H1 (cell line): ENCODE measurements at regions not wholly inside any gene's neighbourhood (a gene's known extent, or its start where the extent isn't known, plus 50 kb on each side); places are given as distances from the start of the nearest gene placed in this dataset.

Source experiments
- CTCF ChIA-PET: fragments of 300-600 bp; sonication (Branson Sonifier 250); formaldehyde crosslinking; loops from one replicate; lab custom pipeline; 2021; ENCODE audit not compliant: partially characterized antibody; lab: Charles Lee
- POLR2A ChIA-PET: fragments of 300-600 bp; sonication (Branson Sonifier 250); formaldehyde crosslinking; loops from one replicate; lab custom pipeline; 2021; ENCODE audit warnings: inconsistent platforms; ENCODE audit not compliant: partially characterized antibody; lab: Charles Lee
- DNase-seq, 2 experiments: peaks; one replicate each; pipeline versions ENCODE4 v3.0.0 to v3.0.0-alpha.2; 2010 to 2022; ENCODE audit warnings: low spot score in 2 of 2, low read depth in 1 of 2, mixed read lengths in 1 of 2
- FAIRE-seq: peaks from 2 replicates; lab custom pipeline; 2011; peaks lifted over from hg19 to GRCh38; lab: Jason Lieb, UNC
- H2AFZ ChIP-seq: 2 replicates; pipeline ENCODE4 v1.8.1; 2012; ENCODE audit warnings: low read length, inconsistent platforms
- H2AK5ac ChIP-seq: 2 replicates; pipeline ENCODE4 v1.6.1; 2013; ENCODE audit warnings: low read depth, low read length
- H2BK120ac ChIP-seq: replicated peaks from 2 replicates; pipeline ENCODE3; 2013; ENCODE audit warnings: low read depth, low read length, inconsistent platforms
- H2BK12ac ChIP-seq: 2 replicates; pipeline ENCODE4 v1.6.1; 2013; ENCODE audit warnings: low read depth, low read length
- H2BK15ac ChIP-seq: 2 replicates; pipeline ENCODE4 v1.6.1; 2013; ENCODE audit warnings: low read length
- H2BK20ac ChIP-seq: 2 replicates; pipeline ENCODE4 v1.6.1; 2013; ENCODE audit warnings: low read length
- H2BK5ac ChIP-seq: 2 replicates; pipeline ENCODE4 v1.6.1; 2013; ENCODE audit warnings: low read depth, low read length
- H3K14ac ChIP-seq: 2 replicates; pipeline ENCODE4 v1.6.1; 2013; ENCODE audit warnings: inconsistent platforms; ENCODE audit not compliant: insufficient read length
- H3K18ac ChIP-seq: 2 replicates; pipeline ENCODE4 v1.6.1; 2013; ENCODE audit warnings: low read length; ENCODE audit errors: extremely low read depth
- H3K23ac ChIP-seq: 2 replicates; pipeline ENCODE4 v1.6.1; 2013; ENCODE audit warnings: inconsistent platforms; ENCODE audit not compliant: insufficient read length
- H3K23me2 ChIP-seq: 2 replicates; pipeline ENCODE4 v1.6.1; 2013; ENCODE audit warnings: low read depth, low read length
- H3K27ac ChIP-seq: 2 replicates; pipeline ENCODE4 v1.6.1; 2011; ENCODE audit warnings: low read depth, low read length, inconsistent platforms
- H3K27me3 ChIP-seq, 4 experiments: replicated peaks in 1 of 4; 1 replicate in 1 of 4; 2 replicates in 3 of 4; pipeline versions ENCODE4 v1.6.1 to v1.8.1; 2011 to 2013; ENCODE audit warnings: low read length in 3 of 4, mild to moderate bottlenecking in 3 of 4, inconsistent platforms in 2 of 4, mixed read lengths in 2 of 4, moderate library complexity in 1 of 4; ENCODE audit not compliant: control insufficient read depth in 3 of 4, insufficient read depth in 3 of 4; ENCODE audit errors: extremely low read depth in 1 of 4
- H3K36me3 ChIP-seq, 4 experiments: 2 replicates each; pipeline versions ENCODE4 v1.6.1 to v1.8.1; 2011 to 2013; ENCODE audit warnings: mild to moderate bottlenecking in 4 of 4, low read length in 3 of 4, moderate library complexity in 2 of 4, control low read depth in 1 of 4, inconsistent platforms in 1 of 4; ENCODE audit not compliant: insufficient read depth in 4 of 4, control insufficient read depth in 2 of 4
- H3K4ac ChIP-seq: replicated peaks from 2 replicates; pipeline ENCODE3; 2013; ENCODE audit warnings: low read length, low read depth, mixed read lengths, inconsistent platforms; ENCODE audit not compliant: insufficient read length
- H3K4me1 ChIP-seq, 4 experiments: replicated peaks in 1 of 4; 1 replicate in 1 of 4; 2 replicates in 3 of 4; pipeline versions ENCODE4 v1.6.1 to v1.8.1; 2011 to 2013; ENCODE audit warnings: low read length in 3 of 4, inconsistent platforms in 2 of 4, mixed read lengths in 1 of 4; ENCODE audit not compliant: insufficient read depth in 4 of 4, control insufficient read depth in 3 of 4
- H3K4me2 ChIP-seq, 2 experiments: 2 replicates each; pipeline versions ENCODE4 v1.6.1 to v1.8.1; 2011 to 2013; ENCODE audit warnings: low read depth in 2 of 2, low read length in 2 of 2, control low read depth in 1 of 2, inconsistent platforms in 1 of 2, mild to moderate bottlenecking in 1 of 2; ENCODE audit not compliant: insufficient read depth in 1 of 2
- H3K4me3 ChIP-seq, 4 experiments: fragments of 200-600, 300-600 bp in 1 of 4; sonication (generic), shearing (Covaris generic), sonication (Bioruptor Twin) in 1 of 4; 2 replicates each; pipeline versions ENCODE4 v1.5.1 to v1.8.1; 2011 to 2016; ENCODE audit warnings: low read length in 4 of 4, low read depth in 3 of 4, control low read depth in 2 of 4, inconsistent platforms in 2 of 4, mild to moderate bottlenecking in 2 of 4, mixed read lengths in 1 of 4, moderate library complexity in 1 of 4; ENCODE audit not compliant: insufficient read depth in 2 of 4; ENCODE audit errors: extremely low read depth in 1 of 4
- H3K56ac ChIP-seq: replicated peaks from 2 replicates; pipeline ENCODE3; 2013; ENCODE audit warnings: low read depth, mild to moderate bottlenecking, mixed read lengths, low read length, inconsistent platforms; ENCODE audit not compliant: insufficient read length
- H3K79me1 ChIP-seq: 2 replicates; pipeline ENCODE4 v1.6.1; 2013; ENCODE audit warnings: low read depth, low read length, control low read depth
- H3K79me2 ChIP-seq, 2 experiments: 2 replicates each; pipeline versions ENCODE4 v1.6.1 to v1.8.1; 2012 to 2013; ENCODE audit warnings: low read length in 2 of 2, mild to moderate bottlenecking in 2 of 2, inconsistent platforms in 1 of 2; ENCODE audit not compliant: insufficient read depth in 2 of 2, control insufficient read depth in 1 of 2
- H3K9ac ChIP-seq, 4 experiments: replicated peaks in 1 of 4; 1 replicate in 1 of 4; 2 replicates in 3 of 4; pipeline versions ENCODE4 v1.6.1 to v1.8.1; 2011 to 2013; ENCODE audit warnings: low read depth in 3 of 4, low read length in 3 of 4, control low read depth in 2 of 4, mild to moderate bottlenecking in 2 of 4, moderate library complexity in 2 of 4, inconsistent platforms in 1 of 4; ENCODE audit errors: extremely low read depth in 1 of 4
- H3K9me3 ChIP-seq, 2 experiments: 2 replicates each; pipeline versions ENCODE4 v1.6.1 to v1.8.1; 2012 to 2013; ENCODE audit warnings: mild to moderate bottlenecking in 2 of 2, moderate library complexity in 2 of 2, control low read depth in 1 of 2, inconsistent platforms in 1 of 2, low read depth in 1 of 2, low read length in 1 of 2, mixed read lengths in 1 of 2; ENCODE audit not compliant: insufficient read depth in 2 of 2
- H4K20me1 ChIP-seq, 2 experiments: replicated peaks in 1 of 2; 2 replicates each; pipeline versions ENCODE3 to v1.8.1; 2011 to 2013; ENCODE audit warnings: inconsistent platforms in 2 of 2, low read length in 2 of 2, mild to moderate bottlenecking in 1 of 2; ENCODE audit not compliant: insufficient read depth in 2 of 2, control insufficient read depth in 1 of 2
- H4K5ac ChIP-seq: 2 replicates; pipeline ENCODE4 v1.6.1; 2013; ENCODE audit warnings: low read length, low read depth, mixed read lengths, inconsistent platforms; ENCODE audit not compliant: insufficient read length
- H4K8ac ChIP-seq: 2 replicates; pipeline ENCODE4 v1.8.0; 2013; ENCODE audit warnings: mild to moderate bottlenecking, moderate library complexity, low read length, inconsistent platforms; ENCODE audit not compliant: insufficient read depth; ENCODE audit errors: extremely low read depth
- H4K91ac ChIP-seq: replicated peaks from 2 replicates; pipeline ENCODE3; 2013; ENCODE audit warnings: low read length, mixed read lengths, inconsistent platforms; ENCODE audit not compliant: insufficient read length
- BRCA1 ChIP-seq: IDR thresholded peaks from 2 replicates; pipeline ENCODE4 v1.6.1; 2012; ENCODE audit warnings: low read depth, low read length, improper control_type of control experiment
- JUND ChIP-seq: IDR thresholded peaks from 2 replicates; pipeline ENCODE4 v1.6.1; 2011; ENCODE audit warnings: mild to moderate bottlenecking, improper control_type of control experiment, low read length
- SIRT6 ChIP-seq: IDR thresholded peaks from one replicate; pipeline ENCODE4 v1.7.1; 2012; ENCODE audit warnings: low read length, inconsistent platforms
- YY1 ChIP-seq: IDR thresholded peaks from 2 replicates; pipeline ENCODE4 v1.6.1; 2011; ENCODE audit warnings: low read depth, mild to moderate bottlenecking, low read length
- WGBS, 2 experiments: shearing (Covaris generic) in 1 of 2; methylation state at CpG; one replicate each; pipeline versions ENCODE4 v1.1.6 to v1.1.7; 2013 to 2015; ENCODE audit warnings: low lambda C conversion rate in 2 of 2, mixed read lengths in 2 of 2, inconsistent platforms in 1 of 2, low coverage in 1 of 2, missing lambda C conversion rate in 1 of 2; ENCODE audit not compliant: insufficient replicate concordance in 2 of 2, insufficient coverage in 1 of 2, insufficient read length in 1 of 2; ENCODE audit errors: extremely low coverage in 1 of 2, missing lambda C conversion rate in 1 of 2; 5-methylcytosine and 5-hydroxymethylcytosine counted together

DNA sequence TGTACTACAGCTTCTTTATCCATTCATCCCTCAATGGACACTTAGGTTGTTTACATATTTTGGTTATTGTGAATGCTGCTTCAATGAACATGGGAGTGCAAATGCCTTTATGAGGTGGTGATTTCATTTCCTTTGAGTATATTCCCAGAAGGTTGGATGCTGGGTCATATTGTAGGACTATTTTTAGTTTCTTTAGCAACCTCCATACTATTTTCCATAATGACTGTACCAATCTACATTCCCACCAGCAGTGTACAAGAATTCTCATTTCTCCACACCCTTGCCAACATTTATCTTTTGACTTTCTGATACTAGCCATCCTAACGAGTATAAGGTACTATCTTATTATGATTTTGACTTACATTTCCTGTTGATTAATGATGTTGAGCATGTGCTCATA is 269.0 kb downstream of the C6orf118 start:
- H2BK20ac ChIP-seq, result no peak overlapping the region
- no peak overlapping the region for H3K18ac ChIP-seq
- no peak overlapping the region for H3K4me3 ChIP-seq
- 85% methylated on average over 1 of the region's 1 CpG; no CpG with 5 or more reads in 1 of the 2 experiments for WGBS, 2 experiments
- H3K23me2 ChIP-seq, result no peaks in the 10 kb centered on the region
- H3K79me2 ChIP-seq, result no peaks in the 10 kb centered on the region
- POLR2A ChIA-PET, result no interaction called here
- H2AK5ac ChIP-seq, result no peak overlapping the region
- no peak overlapping the region for H2BK15ac ChIP-seq
- no peak overlapping the region for H4K91ac ChIP-seq
- no peak overlapping the region for H3K14ac ChIP-seq
- H3K56ac ChIP-seq, result no peak overlapping the region
- DNase-seq, result no peak
- H3K23ac ChIP-seq, result no peak overlapping the region
- H2AFZ ChIP-seq, result no peak overlapping the region
- no peak overlapping the region for H2BK120ac ChIP-seq
- CTCF ChIA-PET, result no interaction called here
- no peaks in the 10 kb centered on the region for H3K79me1 ChIP-seq
- no peak overlapping the region for H2BK12ac ChIP-seq
- no peaks in the 10 kb centered on the region for H3K4me1 ChIP-seq
- H3K27ac ChIP-seq, result no peak overlapping the region
- no peak overlapping the region for H4K8ac ChIP-seq
- no peak overlapping the region for H4K5ac ChIP-seq
- H3K4ac ChIP-seq, result no peak overlapping the region
- peaks cover 13 to 14% of the 10 kb centered on the region in 2 experiments for H3K9me3 ChIP-seq
- H3K27me3 ChIP-seq, result no peaks in the 10 kb centered on the region
- H3K36me3 ChIP-seq, result no peaks in the 10 kb centered on the region; a peak in 1 of 8 replicates
- H4K20me1 ChIP-seq, result no peaks in the 10 kb centered on the region
- H3K4me2 ChIP-seq, result no peak overlapping the region
- no peak overlapping the region for H3K9ac ChIP-seq
- no peak for FAIRE-seq
- no peak overlapping the region for H2BK5ac ChIP-seq
- TF ChIP-seq JUND (no peak), YY1 (no peak), BRCA1 (no peak), SIRT6 (no peak)
